ENCODE measurements at regions not wholly inside any gene's neighbourhood (a gene's known extent, or its start where the extent isn't known, plus 50 kb on each side); places are given as distances from the start of the nearest gene placed in this dataset.

GRCh38 chr14:71193663-71194062 lies 286.4 kb downstream of the PCNX1 start:
- TF ChIP-seq CREB5 (CRISPR knock-in tag; IDR thresholded peaks at IDR 0.05) = no peak
- TF ChIP-seq SMAD3 (CRISPR knock-in tag; conservative IDR thresholded peaks at IDR 0.05) = no peak
- TF ChIP-seq MYNN (IDR thresholded peaks at IDR 0.05) = no peak
- TF ChIP-seq MYNN (CRISPR knock-in tag; IDR thresholded peaks at IDR 0.05) = no peak
- no peak for TF ChIP-seq MYBL2 (IDR thresholded peaks at IDR 0.05; ENCODE audit: low read depth)
- TF ChIP-seq MYBL2 (CRISPR knock-in tag; IDR thresholded peaks at IDR 0.05; ENCODE audit: borderline replicate concordance) = no peak
- no peak for TF ChIP-seq NCOR1 (IDR thresholded peaks at IDR 0.05)
- no peak for TF ChIP-seq MCM3 (IDR thresholded peaks at IDR 0.05)
- ChIA-PET POLR2A (interaction anchor here (0.6 kb wide), 1 partner anchor 15 kb away, joined by 5 read pairs; no protein-coding TSS in a partner anchor), CTCF (ENCODE audit: low intra/inter-chr PET ratio) (no interaction called here)
- intact Hi-C loops (cut with micrococcal nuclease) = no loop called here
- Histone ChIP-seq H3K4me3 (no peak overlapping the region), H3K27me3 (ENCODE audit: control insufficient read depth in 2 of 2, insufficient read depth in 2 of 2, low read length in 2 of 2) (peaks cover 0 to 16% of the 10 kb centered on the region in 2 experiments; a peak in 2 of 5 replicates), H3K9ac (ENCODE audit: insufficient read depth in 1 of 2, low read depth in 2 of 2, low read length in 2 of 2) (no peak overlapping the region), H3K4me1 (replicated peaks in 1 of 2; ENCODE audit: control insufficient read depth in 2 of 2, insufficient read depth in 2 of 2, low read length in 2 of 2) (no peaks in the 10 kb centered on the region), H2AFZ (ENCODE audit: low read depth, low read length) (no peak overlapping the region), H4K20me1 (replicated peaks; ENCODE audit: control insufficient read depth, insufficient read depth, low read length) (no peaks in the 10 kb centered on the region), H3K36me3 (ENCODE audit: control insufficient read depth, insufficient read depth, low read length) (no peaks in the 10 kb centered on the region), H3K27ac (ENCODE audit: extremely low read depth, low read depth, low read length) (no peak overlapping the region), H3K9me3 (replicated peaks; ENCODE audit: control insufficient read depth, insufficient read depth, low read depth, low read length) (no peaks in the 10 kb centered on the region), H3K4me2 (ENCODE audit: insufficient read depth, low read length) (no peak overlapping the region), H3K9me1 (ENCODE audit: control insufficient read depth, insufficient read depth, low read length) (no peaks in the 10 kb centered on the region), H3K79me2 (ENCODE audit: control insufficient read depth, insufficient read depth, low read length) (no peaks in the 10 kb centered on the region)
- no TSS peak for BruUV-seq (replicated peaks)
- 0% methylated on average over 1 of the region's 1 CpG for WGBS (ENCODE audit: insufficient coverage, low coverage, missing lambda C conversion rate)
- DNase-seq (ENCODE audit: extremely low read depth in 1 of 4, low spot score in 3 of 4) (no peak), ATAC-seq (no peak), FAIRE-seq (no peak)
- in situ Hi-C loops (cut with MboI) = no loop called here

All from K562 (cell line).